ENCODE measurements at regions not wholly inside any gene's neighbourhood (a gene's known extent, or its start where the extent isn't known, plus 50 kb on each side); places are given as distances from the start of the nearest gene placed in this dataset.

GRCh38 chr5:96566833-96567587, 95.2 kb upstream of the CAST start (continued):
- TF ChIP-seq CHD1 (IDR thresholded peaks at IDR 0.05; ENCODE audit: low read depth, low read length) = no peak
- TF ChIP-seq RXRA (IDR thresholded peaks at IDR 0.05; ENCODE audit: insufficient read depth, low read depth, low read length) = no peak
- no peak for TF ChIP-seq TCF12 (IDR thresholded peaks at IDR 0.05; ENCODE audit: low read depth, low read length)
- no peak for TF ChIP-seq KDM5A (IDR thresholded peaks at IDR 0.05; ENCODE audit: low read length)
- no peak for TF ChIP-seq SP2 (IDR thresholded peaks at IDR 0.05; ENCODE audit: low read length)
- TF ChIP-seq, protein P1, sequence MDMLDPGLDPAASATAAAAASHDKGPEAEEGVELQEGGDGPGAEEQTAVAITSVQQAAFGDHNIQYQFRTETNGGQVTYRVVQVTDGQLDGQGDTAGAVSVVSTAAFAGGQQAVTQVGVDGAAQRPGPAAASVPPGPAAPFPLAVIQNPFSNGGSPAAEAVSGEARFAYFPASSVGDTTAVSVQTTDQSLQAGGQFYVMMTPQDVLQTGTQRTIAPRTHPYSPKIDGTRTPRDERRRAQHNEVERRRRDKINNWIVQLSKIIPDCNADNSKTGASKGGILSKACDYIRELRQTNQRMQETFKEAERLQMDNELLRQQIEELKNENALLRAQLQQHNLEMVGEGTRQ (IDR thresholded peaks at IDR 0.05; ENCODE audit: low read length) = no peak

Measured in H1 (cell line).